ENCODE measurements at regions not wholly inside any gene's neighbourhood (a gene's known extent, or its start where the extent isn't known, plus 50 kb on each side); places are given as distances from the start of the nearest gene placed in this dataset.
"Not testable (repeated sequence)": the region's sequence is repeated elsewhere in the genome, so short reads cannot be mapped to it uniquely, and the experiment has no call there.

DNA sequence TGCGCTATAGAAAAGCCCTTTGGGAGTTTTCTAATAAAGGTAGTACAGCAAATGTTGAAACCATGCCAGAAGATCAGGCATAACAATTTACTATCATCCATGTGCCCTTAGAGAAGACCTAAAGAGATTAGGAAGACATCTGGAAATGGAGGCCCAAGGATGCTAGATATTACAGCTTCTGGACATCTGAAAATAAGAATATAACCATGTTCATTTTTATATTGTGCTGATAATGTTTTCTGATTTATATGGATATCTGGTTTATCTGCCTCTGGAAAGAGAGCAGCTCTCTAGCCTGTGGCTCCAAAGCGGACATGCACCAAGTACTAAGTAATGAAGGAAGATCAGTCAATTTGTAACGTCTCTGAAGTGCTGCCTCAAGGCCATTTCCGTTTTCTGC is 478.0 kb upstream of the DDX18 start:
- TF ChIP-seq, protein P1, sequence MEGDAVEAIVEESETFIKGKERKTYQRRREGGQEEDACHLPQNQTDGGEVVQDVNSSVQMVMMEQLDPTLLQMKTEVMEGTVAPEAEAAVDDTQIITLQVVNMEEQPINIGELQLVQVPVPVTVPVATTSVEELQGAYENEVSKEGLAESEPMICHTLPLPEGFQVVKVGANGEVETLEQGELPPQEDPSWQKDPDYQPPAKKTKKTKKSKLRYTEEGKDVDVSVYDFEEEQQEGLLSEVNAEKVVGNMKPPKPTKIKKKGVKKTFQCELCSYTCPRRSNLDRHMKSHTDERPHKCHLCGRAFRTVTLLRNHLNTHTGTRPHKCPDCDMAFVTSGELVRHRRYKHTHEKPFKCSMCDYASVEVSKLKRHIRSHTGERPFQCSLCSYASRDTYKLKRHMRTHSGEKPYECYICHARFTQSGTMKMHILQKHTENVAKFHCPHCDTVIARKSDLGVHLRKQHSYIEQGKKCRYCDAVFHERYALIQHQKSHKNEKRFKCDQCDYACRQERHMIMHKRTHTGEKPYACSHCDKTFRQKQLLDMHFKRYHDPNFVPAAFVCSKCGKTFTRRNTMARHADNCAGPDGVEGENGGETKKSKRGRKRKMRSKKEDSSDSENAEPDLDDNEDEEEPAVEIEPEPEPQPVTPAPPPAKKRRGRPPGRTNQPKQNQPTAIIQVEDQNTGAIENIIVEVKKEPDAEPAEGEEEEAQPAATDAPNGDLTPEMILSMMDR (IDR thresholded peaks at IDR 0.05), result no peak
- Mint-ChIP-seq H3K27ac (ENCODE audit: unreplicated experiment) (no peak overlapping the region), H3K27me3 (ENCODE audit: unreplicated experiment) (no peaks in the 10 kb centered on the region), H3K9me3 (ENCODE audit: unreplicated experiment) (peaks cover 6% of the 10 kb centered on the region), H3K4me3 (ENCODE audit: unreplicated experiment) (no peak overlapping the region), H3K4me1 (ENCODE audit: unreplicated experiment) (no peaks in the 10 kb centered on the region), H3K36me3 (ENCODE audit: unreplicated experiment) (no peaks in the 10 kb centered on the region)
- no peak for DNase-seq (ENCODE audit: extremely low spot score, unreplicated experiment)

DNA sequence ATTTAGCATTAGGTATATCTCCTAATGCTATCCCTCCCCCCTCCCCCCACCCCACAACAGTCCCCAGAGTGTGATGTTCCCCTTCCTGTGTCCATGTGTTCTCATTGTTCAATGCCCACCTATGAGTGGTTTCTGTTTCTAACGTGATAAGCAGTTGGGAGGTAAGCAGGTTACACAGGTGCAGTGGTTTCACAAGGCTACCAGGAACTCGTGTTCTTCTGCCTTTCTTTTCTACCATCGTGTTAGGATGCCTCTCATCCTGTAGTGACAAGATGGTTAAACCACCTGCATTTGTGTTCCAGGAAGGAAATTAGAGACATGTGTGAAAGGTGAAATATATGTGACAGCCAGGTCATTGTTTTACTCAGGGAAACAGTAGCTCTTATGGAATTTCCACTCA is 476.5 kb upstream of the DDX18 start:
- H3K4me1 Mint-ChIP-seq (ENCODE audit: unreplicated experiment), result not testable (repeated sequence)

DNA sequence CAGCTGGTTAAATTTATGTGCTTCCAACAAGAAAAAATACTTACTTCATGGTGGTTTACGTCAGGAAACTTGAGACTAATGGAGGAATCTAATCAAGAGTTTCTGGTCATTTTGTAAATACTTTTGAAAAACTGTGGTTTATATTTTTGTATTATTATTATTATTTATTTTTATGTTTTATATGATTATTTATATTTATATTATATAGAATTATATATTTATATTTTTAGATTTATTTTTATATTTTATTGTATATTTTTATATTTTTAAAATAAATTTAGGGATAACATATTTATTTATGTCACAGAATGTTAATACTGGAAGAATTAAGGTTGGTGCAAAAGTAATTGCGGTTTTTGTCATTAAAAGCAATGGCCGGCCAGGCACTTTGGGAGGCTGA is 474.5 kb upstream of the DDX18 start:
- TF ChIP-seq, protein P1 (IDR thresholded peaks at IDR 0.05), result no peak
- no peak for DNase-seq (ENCODE audit: extremely low spot score, unreplicated experiment)
- Mint-ChIP-seq H3K27me3 (ENCODE audit: unreplicated experiment) (no peaks in the 10 kb centered on the region), H3K4me3 (ENCODE audit: unreplicated experiment) (no peak overlapping the region), H3K4me1 (ENCODE audit: unreplicated experiment) (no peaks in the 10 kb centered on the region), H3K9me3 (ENCODE audit: unreplicated experiment) (peaks cover 6% of the 10 kb centered on the region), H3K27ac (ENCODE audit: unreplicated experiment) (no peak overlapping the region), H3K36me3 (ENCODE audit: unreplicated experiment) (no peaks in the 10 kb centered on the region)

More for the DNA sequence above, 476.5 kb upstream of the DDX18 start:
- not testable (repeated sequence) for DNase-seq (ENCODE audit: extremely low spot score, unreplicated experiment); H3K4me3 Mint-ChIP-seq (ENCODE audit: unreplicated experiment); H3K36me3 Mint-ChIP-seq (ENCODE audit: unreplicated experiment); H3K27ac Mint-ChIP-seq (ENCODE audit: unreplicated experiment); H3K9me3 Mint-ChIP-seq (ENCODE audit: unreplicated experiment); H3K27me3 Mint-ChIP-seq (ENCODE audit: unreplicated experiment)

DNA sequence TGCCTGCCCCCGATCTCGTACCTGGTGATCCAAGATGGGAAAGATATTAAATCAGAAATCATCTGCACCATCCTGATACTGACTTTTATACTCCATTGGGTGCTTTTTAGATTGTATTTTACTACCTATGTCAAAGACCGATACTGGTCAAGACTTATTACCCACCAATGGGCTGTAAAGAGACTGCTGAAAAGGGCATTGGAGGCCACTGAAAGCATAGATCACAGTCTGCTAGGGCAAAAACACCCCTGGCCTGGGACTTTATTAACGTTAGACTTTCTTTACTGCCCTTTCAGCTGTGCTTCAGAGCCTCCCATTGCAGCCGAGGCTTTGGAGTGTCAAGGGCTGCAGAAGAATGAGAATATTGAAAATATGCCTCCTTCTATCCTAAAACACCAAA is 472.8 kb upstream of the DDX18 start:
- DNase-seq (ENCODE audit: extremely low spot score, unreplicated experiment), result no peak
- Mint-ChIP-seq H3K27me3 (ENCODE audit: unreplicated experiment) (no peaks in the 10 kb centered on the region), H3K9me3 (ENCODE audit: unreplicated experiment) (peaks cover 6% of the 10 kb centered on the region), H3K27ac (ENCODE audit: unreplicated experiment) (no peak overlapping the region), H3K4me3 (ENCODE audit: unreplicated experiment) (no peak overlapping the region), H3K4me1 (ENCODE audit: unreplicated experiment) (no peaks in the 10 kb centered on the region), H3K36me3 (ENCODE audit: unreplicated experiment) (no peaks in the 10 kb centered on the region)
- TF ChIP-seq, protein P1 (IDR thresholded peaks at IDR 0.05), result no peak

DNA sequence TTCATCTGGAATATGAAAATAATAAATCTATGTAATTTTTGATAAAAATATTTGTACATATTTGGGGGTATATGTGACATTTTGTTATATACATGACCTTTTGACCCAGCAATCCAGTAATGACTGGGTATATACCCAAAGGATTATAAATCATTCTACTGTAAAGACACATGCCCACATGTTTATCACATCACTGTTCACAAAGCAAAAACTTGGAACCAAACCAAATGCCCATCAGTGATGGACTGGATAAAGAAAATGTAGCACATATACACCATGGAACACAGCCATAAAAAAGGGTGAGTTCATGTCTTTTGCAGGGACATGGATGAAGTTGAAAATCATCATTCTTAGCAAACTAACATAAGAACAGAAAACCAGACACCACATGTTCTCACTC is 472.1 kb upstream of the DDX18 start:
- TF ChIP-seq, protein P1 (IDR thresholded peaks at IDR 0.05), result no peak
- H3K9me3 Mint-ChIP-seq (ENCODE audit: unreplicated experiment), result peaks cover 6% of the 10 kb centered on the region
- no peaks in the 10 kb centered on the region for H3K4me1 Mint-ChIP-seq (ENCODE audit: unreplicated experiment)
- no peaks in the 10 kb centered on the region for H3K27me3 Mint-ChIP-seq (ENCODE audit: unreplicated experiment)
- H3K4me3 Mint-ChIP-seq (ENCODE audit: unreplicated experiment), result no peak overlapping the region
- no peak overlapping the region for H3K27ac Mint-ChIP-seq (ENCODE audit: unreplicated experiment)
- no peaks in the 10 kb centered on the region for H3K36me3 Mint-ChIP-seq (ENCODE audit: unreplicated experiment)
- no peak for DNase-seq (ENCODE audit: extremely low spot score, unreplicated experiment)

DNA sequence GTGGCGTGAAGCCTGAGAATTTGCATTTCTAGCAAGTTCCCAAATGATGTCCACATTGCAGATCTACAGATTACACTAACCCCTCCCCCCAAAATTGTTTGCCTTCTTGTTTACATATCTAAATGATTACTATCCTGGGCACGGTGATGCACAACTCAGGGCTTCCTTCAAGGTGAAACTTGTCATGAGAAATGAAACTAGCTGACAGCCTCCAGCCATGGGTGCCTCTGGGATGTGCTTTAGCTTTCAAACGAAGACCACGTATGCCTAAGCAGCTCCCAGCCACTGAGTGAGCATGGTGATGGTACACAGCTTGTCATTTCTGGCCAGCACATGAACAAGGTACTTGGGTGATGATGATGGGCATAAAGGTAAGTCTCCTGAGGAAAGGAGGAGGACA is 464.8 kb upstream of the DDX18 start:
- no peak for DNase-seq (ENCODE audit: extremely low spot score, unreplicated experiment)
- Mint-ChIP-seq H3K27ac (ENCODE audit: unreplicated experiment) (no peak overlapping the region), H3K27me3 (ENCODE audit: unreplicated experiment) (no peaks in the 10 kb centered on the region), H3K4me3 (ENCODE audit: unreplicated experiment) (no peak overlapping the region), H3K4me1 (ENCODE audit: unreplicated experiment) (no peaks in the 10 kb centered on the region), H3K9me3 (ENCODE audit: unreplicated experiment) (peaks cover 27% of the 10 kb centered on the region), H3K36me3 (ENCODE audit: unreplicated experiment) (no peaks in the 10 kb centered on the region)
- TF ChIP-seq, protein P1 (IDR thresholded peaks at IDR 0.05), result no peak
